ENCODE measurements at regions not wholly inside any gene's neighbourhood (a gene's known extent, or its start where the extent isn't known, plus 50 kb on each side); places are given as distances from the start of the nearest gene placed in this dataset.

DNA sequence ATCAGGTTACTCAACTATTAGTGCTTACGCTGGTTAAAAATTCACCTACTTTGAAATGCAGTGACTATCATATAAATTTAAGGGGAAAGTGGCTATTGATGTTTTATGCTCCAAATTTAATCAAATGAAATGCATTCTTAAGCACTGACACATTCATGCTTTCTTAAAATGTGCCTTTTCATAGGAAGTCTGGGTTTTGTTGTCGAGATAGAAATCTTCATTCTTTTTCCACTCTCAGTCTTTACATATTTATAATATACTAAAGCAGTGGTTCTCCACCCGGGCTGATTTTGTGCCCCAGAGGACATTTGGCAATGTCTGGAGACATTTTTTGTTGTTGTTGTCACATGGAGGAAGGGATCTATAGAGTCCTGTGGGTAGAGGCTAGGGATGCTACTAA lies 167.9 kb downstream of the PAX3 start:
- 43% methylated on average over 3 of the region's 3 CpGs for WGBS
- DNase-seq (ENCODE audit: low spot score), result no peak
- H3K36me3 ChIP-seq, result no peaks in the 10 kb centered on the region

DNA sequence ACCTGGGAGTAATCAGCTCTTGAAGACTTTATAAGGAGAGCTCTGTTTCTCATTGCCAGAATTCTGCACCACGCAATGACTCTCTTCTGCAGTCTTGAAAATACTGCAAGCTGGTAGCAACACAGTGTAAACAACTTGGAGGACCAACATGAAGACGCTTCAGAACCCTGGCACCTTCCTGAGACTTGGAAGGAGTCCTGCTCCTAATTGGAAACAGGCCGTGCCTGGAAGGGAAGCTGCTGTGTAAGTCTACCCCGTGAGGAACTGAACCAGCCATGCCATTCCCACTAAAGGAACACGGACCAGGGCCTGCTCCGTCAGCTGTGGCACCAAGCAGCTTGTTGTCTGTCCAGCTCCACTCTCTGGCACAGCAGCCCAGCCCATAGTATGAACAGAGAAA lies 171.1 kb downstream of the PAX3 start:
- TF ChIP-seq POLR2AphosphoS5 (IDR thresholded peaks at IDR 0.05), result no peak
- TF ChIP-seq, protein P1, sequence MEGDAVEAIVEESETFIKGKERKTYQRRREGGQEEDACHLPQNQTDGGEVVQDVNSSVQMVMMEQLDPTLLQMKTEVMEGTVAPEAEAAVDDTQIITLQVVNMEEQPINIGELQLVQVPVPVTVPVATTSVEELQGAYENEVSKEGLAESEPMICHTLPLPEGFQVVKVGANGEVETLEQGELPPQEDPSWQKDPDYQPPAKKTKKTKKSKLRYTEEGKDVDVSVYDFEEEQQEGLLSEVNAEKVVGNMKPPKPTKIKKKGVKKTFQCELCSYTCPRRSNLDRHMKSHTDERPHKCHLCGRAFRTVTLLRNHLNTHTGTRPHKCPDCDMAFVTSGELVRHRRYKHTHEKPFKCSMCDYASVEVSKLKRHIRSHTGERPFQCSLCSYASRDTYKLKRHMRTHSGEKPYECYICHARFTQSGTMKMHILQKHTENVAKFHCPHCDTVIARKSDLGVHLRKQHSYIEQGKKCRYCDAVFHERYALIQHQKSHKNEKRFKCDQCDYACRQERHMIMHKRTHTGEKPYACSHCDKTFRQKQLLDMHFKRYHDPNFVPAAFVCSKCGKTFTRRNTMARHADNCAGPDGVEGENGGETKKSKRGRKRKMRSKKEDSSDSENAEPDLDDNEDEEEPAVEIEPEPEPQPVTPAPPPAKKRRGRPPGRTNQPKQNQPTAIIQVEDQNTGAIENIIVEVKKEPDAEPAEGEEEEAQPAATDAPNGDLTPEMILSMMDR (IDR thresholded peaks at IDR 0.05), result no peak
- no peak for TF ChIP-seq POLR2A (IDR thresholded peaks at IDR 0.05)
- no peaks in the 10 kb centered on the region for H3K9me3 ChIP-seq
- intact Hi-C loops (cut with DNase I), result no loop called here
- no peaks in the 10 kb centered on the region for H3K36me3 ChIP-seq
- 73% methylated on average over 6 of the region's 6 CpGs for WGBS
- H3K4me3 ChIP-seq, result no peak overlapping the region
- H3K27me3 ChIP-seq (replicated peaks; ENCODE audit: insufficient read depth), result no peaks in the 10 kb centered on the region
- no peak for DNase-seq (ENCODE audit: low spot score)
- no peak overlapping the region for H3K27ac ChIP-seq
- no peaks in the 10 kb centered on the region for H3K4me1 ChIP-seq (replicated peaks)

More for the DNA sequence above, 167.9 kb downstream of the PAX3 start:
- intact Hi-C loops (cut with DNase I), result no loop called here
- Histone ChIP-seq H3K4me3 (no peak overlapping the region), H3K9me3 (no peaks in the 10 kb centered on the region), H3K27ac (no peak overlapping the region), H3K27me3 (replicated peaks; ENCODE audit: insufficient read depth) (no peaks in the 10 kb centered on the region), H3K4me1 (replicated peaks) (no peaks in the 10 kb centered on the region)
- TF ChIP-seq, protein P1 (IDR thresholded peaks at IDR 0.05), result no peak
- TF ChIP-seq POLR2AphosphoS5 (IDR thresholded peaks at IDR 0.05), result no peak
- no peak for TF ChIP-seq POLR2A (IDR thresholded peaks at IDR 0.05)

DNA sequence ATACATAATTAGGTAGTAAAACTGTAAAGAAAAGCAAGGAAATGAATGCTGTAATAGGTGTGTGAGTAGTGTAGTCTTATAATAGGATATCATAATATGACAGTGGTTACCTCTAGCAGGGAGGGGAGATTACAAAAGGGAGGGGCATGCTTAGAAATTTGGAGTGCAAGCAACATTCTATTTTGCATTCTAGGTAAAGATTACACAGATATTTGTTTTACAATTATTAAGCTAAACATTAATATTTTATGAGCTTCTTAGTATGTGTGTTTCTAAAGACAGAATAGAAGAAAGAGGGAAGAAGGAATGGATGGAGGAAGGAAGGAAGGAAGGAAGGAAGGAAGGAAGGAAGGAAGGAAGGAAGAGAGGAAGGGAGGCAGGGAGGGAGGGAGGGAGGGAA lies 177.9 kb downstream of the PAX3 start:
- no peak for DNase-seq (ENCODE audit: low spot score)
- Histone ChIP-seq H3K36me3 (no peaks in the 10 kb centered on the region), H3K9me3 (no peaks in the 10 kb centered on the region), H3K27ac (no peak overlapping the region), H3K27me3 (replicated peaks; ENCODE audit: insufficient read depth) (no peaks in the 10 kb centered on the region), H3K4me1 (replicated peaks) (no peaks in the 10 kb centered on the region), H3K4me3 (no peak overlapping the region)
- TF ChIP-seq, protein P1 (IDR thresholded peaks at IDR 0.05), result no peak
- TF ChIP-seq POLR2AphosphoS5 (IDR thresholded peaks at IDR 0.05), result no peak
- TF ChIP-seq POLR2A (IDR thresholded peaks at IDR 0.05), result no peak
- intact Hi-C loops (cut with DNase I), result no loop called here

DNA sequence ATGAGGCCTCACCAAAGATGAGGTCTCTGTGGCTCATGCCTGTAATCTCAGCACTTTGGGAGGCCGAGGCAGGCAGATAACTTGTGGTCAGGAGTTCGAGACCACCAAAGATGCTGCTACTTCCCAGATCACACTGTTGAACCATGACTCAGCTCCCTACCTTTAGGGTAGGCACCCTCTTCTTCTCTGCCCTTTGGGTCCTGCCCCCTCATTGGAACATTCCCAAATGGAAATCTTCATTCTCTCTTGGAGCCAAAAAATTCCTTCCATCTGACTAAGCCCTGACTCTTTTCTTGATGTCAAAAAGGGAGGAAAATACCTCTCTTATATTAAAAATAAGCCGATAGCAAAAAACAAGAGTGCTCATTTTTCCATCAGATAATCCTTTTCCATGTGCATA lies 183.5 kb downstream of the PAX3 start:
- no peak for DNase-seq (ENCODE audit: low spot score)
- 92% methylated on average over 3 of the region's 3 CpGs for WGBS
- Histone ChIP-seq H3K27ac (no peak overlapping the region), H3K36me3 (no peaks in the 10 kb centered on the region), H3K27me3 (replicated peaks; ENCODE audit: insufficient read depth) (no peaks in the 10 kb centered on the region), H3K4me1 (replicated peaks) (no peaks in the 10 kb centered on the region), H3K4me3 (no peak overlapping the region), H3K9me3 (no peaks in the 10 kb centered on the region)
- TF ChIP-seq, protein P1 (IDR thresholded peaks at IDR 0.05), result no peak
- no peak for TF ChIP-seq POLR2AphosphoS5 (IDR thresholded peaks at IDR 0.05)
- TF ChIP-seq POLR2A (IDR thresholded peaks at IDR 0.05), result no peak
- intact Hi-C loops (cut with DNase I), result no loop called here

DNA sequence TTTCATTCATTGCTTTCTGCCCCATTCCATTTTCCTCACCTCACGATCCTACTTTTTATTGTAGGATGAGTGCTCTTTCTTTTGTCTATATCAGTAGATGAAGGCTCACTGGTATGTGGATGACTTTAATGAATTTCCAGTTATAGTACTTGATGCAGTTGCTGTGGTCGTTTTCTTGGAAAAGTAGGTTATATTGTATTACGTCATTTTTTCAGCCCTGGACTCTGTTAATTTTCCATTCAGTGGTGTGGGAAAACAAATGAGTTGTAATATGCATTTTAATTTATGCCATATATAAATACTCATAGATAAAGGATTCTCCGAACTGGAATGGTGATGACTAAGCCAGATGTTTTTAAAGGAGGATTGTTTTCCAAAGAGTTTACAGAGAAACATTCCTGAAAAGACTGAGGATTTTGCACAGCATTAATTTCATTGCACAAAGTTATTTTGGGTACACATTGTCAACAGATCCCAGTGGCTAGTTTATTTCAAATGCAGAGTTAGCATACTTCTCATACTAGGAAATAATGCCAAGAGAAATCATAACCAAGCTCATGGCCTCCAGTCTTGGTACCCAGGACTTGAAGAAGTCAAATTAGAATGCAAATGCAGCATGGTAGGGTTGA lies 189.7 kb downstream of the PAX3 start:
- 73% methylated on average over 4 of the region's 4 CpGs for WGBS
- no peak for TF ChIP-seq POLR2AphosphoS5 (IDR thresholded peaks at IDR 0.05)
- TF ChIP-seq, protein P1 (IDR thresholded peaks at IDR 0.05), result no peak
- TF ChIP-seq POLR2A (IDR thresholded peaks at IDR 0.05), result no peak
- H3K36me3 ChIP-seq, result no peaks in the 10 kb centered on the region
- no peak for DNase-seq (ENCODE audit: low spot score)
- no peak overlapping the region for H3K27ac ChIP-seq
- H3K9me3 ChIP-seq, result no peaks in the 10 kb centered on the region
- no peaks in the 10 kb centered on the region for H3K27me3 ChIP-seq (replicated peaks; ENCODE audit: insufficient read depth)
- no peak overlapping the region for H3K4me3 ChIP-seq
- H3K4me1 ChIP-seq (replicated peaks), result no peaks in the 10 kb centered on the region
- intact Hi-C loops (cut with DNase I), result no loop called here
